GM23338 (cell line): ENCODE measurements at regions not wholly inside any gene's neighbourhood (a gene's known extent, or its start where the extent isn't known, plus 50 kb on each side); places are given as distances from the start of the nearest gene placed in this dataset.

Experiments
- ATAC-seq: fragments of 200-7000 bp; cut with Tn5 transposase; 3 replicates; pipeline ENCODE4 v1.9.1; 2020
- DNase-seq: peaks from one replicate; pipeline ENCODE4 v3.0.0-alpha.2; 2015; ENCODE audit warnings: low spot score
- H2AFZ ChIP-seq: fragments of 200-600 bp; sonication (generic); 2 replicates; pipeline ENCODE4 v1.8.0; 2016; ENCODE audit warnings: antibody characterized with exemption, mild to moderate bottlenecking, moderate library complexity
- H3F3A ChIP-seq: fragments of 200-600 bp; sonication (generic); replicated peaks from 2 replicates; pipeline ENCODE4 v1.8.0; 2017; ENCODE audit warnings: antibody characterized with exemption, mixed run types, low read depth
- H3K27ac ChIP-seq: fragments of 200-600 bp; sonication (generic); 2 replicates; pipeline ENCODE4 v1.6.1; 2016; ENCODE audit warnings: low read depth
- H3K27me3 ChIP-seq: fragments of 200-600 bp; sonication (generic); 2 replicates; pipeline ENCODE4 v1.8.0; 2016; ENCODE audit warnings: mild to moderate bottlenecking, mixed run types, moderate library complexity; ENCODE audit not compliant: insufficient read depth
- H3K36me3 ChIP-seq: fragments of 200-600 bp; sonication (generic); 2 replicates; pipeline ENCODE4 v1.8.0; 2016; ENCODE audit warnings: mild to moderate bottlenecking; ENCODE audit not compliant: insufficient read depth
- H3K4me1 ChIP-seq: fragments of 200-600 bp; sonication (generic); 2 replicates; pipeline ENCODE4 v1.8.0; 2016; ENCODE audit warnings: mild to moderate bottlenecking, moderate library complexity; ENCODE audit not compliant: insufficient read depth
- H3K4me2 ChIP-seq: fragments of 200-600 bp; sonication (generic); 2 replicates; pipeline ENCODE4 v1.7.1; 2017; ENCODE audit warnings: mixed run types
- H3K4me3 ChIP-seq: fragments of 200-600 bp; sonication (generic); 2 replicates; pipeline ENCODE4 v1.6.1; 2016; ENCODE audit warnings: mixed run types
- H3K79me2 ChIP-seq: fragments of 200-600 bp; sonication (generic); replicated peaks from 2 replicates; pipeline ENCODE4 v1.8.0; 2017; ENCODE audit warnings: mild to moderate bottlenecking; ENCODE audit not compliant: insufficient read depth
- H3K9me2 ChIP-seq: fragments of 200-600 bp; sonication (generic); 2 replicates; pipeline ENCODE4 v1.8.0; 2017; ENCODE audit not compliant: insufficient read depth
- H4K20me1 ChIP-seq: fragments of 200-600 bp; sonication (generic); replicated peaks from 2 replicates; pipeline ENCODE4 v1.8.0; 2017; ENCODE audit warnings: mild to moderate bottlenecking; ENCODE audit not compliant: insufficient read depth
- H3K27ac Mint-ChIP-seq: 2 replicates; pipeline ENCODE4 v1.8.0; 2020; ENCODE audit warnings: inconsistent platforms, mild to moderate bottlenecking, moderate library complexity, mixed read lengths
- H3K27me3 Mint-ChIP-seq: 3 replicates; pipeline ENCODE4 v1.8.0; 2022; ENCODE audit warnings: low read depth, mild to moderate bottlenecking, moderate library complexity, mixed read lengths, inconsistent platforms; ENCODE audit not compliant: insufficient read depth, poor library complexity
- H3K36me3 Mint-ChIP-seq: 3 replicates; pipeline ENCODE4 v1.8.0; 2021; ENCODE audit warnings: low read depth, mild to moderate bottlenecking, inconsistent platforms, moderate library complexity, mixed read lengths
- H3K4me1 Mint-ChIP-seq: 3 replicates; pipeline ENCODE4 v1.8.0; 2020; ENCODE audit warnings: mild to moderate bottlenecking, inconsistent platforms, mixed read lengths
- H3K4me3 Mint-ChIP-seq: 3 replicates; pipeline ENCODE4 v1.8.0; 2021; ENCODE audit warnings: moderate library complexity, mild to moderate bottlenecking, inconsistent platforms, mixed read lengths
- H3K9me3 Mint-ChIP-seq: 3 replicates; pipeline ENCODE4 v1.8.0; 2020; ENCODE audit warnings: moderate library complexity, mild to moderate bottlenecking, inconsistent platforms, mixed read lengths
- CREB1 ChIP-seq: fragments of 250-450 bp; sonication (Bioruptor Pico); IDR thresholded peaks from 2 replicates; pipeline ENCODE4 v1.5.0; 2020; ENCODE audit warnings: low read depth, mild to moderate bottlenecking, moderate library complexity
- EZH2 ChIP-seq: fragments of 200-600 bp; sonication (generic); IDR thresholded peaks from one replicate; pipeline ENCODE4 v1.8.0; 2017; ENCODE audit warnings: antibody characterized with exemption, mild to moderate bottlenecking, low read depth; ENCODE audit not compliant: unreplicated experiment
- EZH2phosphoT487 ChIP-seq: fragments of 200-600 bp; sonication (generic); IDR thresholded peaks from one replicate; pipeline ENCODE4 v1.8.1; 2018; ENCODE audit warnings: antibody characterized with exemption; ENCODE audit not compliant: unreplicated experiment
- JUNB ChIP-seq: IDR thresholded peaks from one replicate; pipeline ENCODE4 v1.6.1; 2016; ENCODE audit warnings: antibody characterized with exemption; ENCODE audit not compliant: unreplicated experiment
- NANOG ChIP-seq: IDR thresholded peaks from 2 replicates; pipeline ENCODE4 v1.6.1; 2016; ENCODE audit warnings: antibody characterized with exemption, borderline replicate concordance
- POLR2AphosphoS5 ChIP-seq: IDR thresholded peaks from 2 replicates; pipeline ENCODE4 v1.6.1; 2016; ENCODE audit warnings: antibody characterized with exemption, low read depth
- REST ChIP-seq: IDR thresholded peaks from one replicate; pipeline ENCODE4 v1.6.1; 2018; ENCODE audit warnings: antibody characterized with exemption; ENCODE audit not compliant: unreplicated experiment
- STAT1 ChIP-seq: IDR thresholded peaks from one replicate; pipeline ENCODE4 v1.6.1; 2016; ENCODE audit warnings: antibody characterized with exemption; ENCODE audit not compliant: unreplicated experiment
- ZNF114 ChIP-seq: fragments of 250-450 bp; sonication (Bioruptor Pico); IDR thresholded peaks from 2 replicates; pipeline ENCODE4 v1.5.0; 2020; ENCODE audit warnings: mild to moderate bottlenecking, moderate library complexity
- ZNF331 ChIP-seq: fragments of 250-450 bp; sonication (Bioruptor Pico); IDR thresholded peaks from 2 replicates; pipeline ENCODE4 v1.5.0; 2020; ENCODE audit warnings: low read depth, mild to moderate bottlenecking, moderate library complexity
- TF ChIP-seq, protein P1 (sequence below), 2 experiments: fragments of 200-600 bp in 1 of 2; sonication (generic) in 1 of 2; conservative IDR thresholded peaks; 2 replicates each; pipeline versions ENCODE4 v1.5.1 to v1.6.1; 2016 to 2017; ENCODE audit warnings: antibody characterized with exemption in 2 of 2, low read depth in 2 of 2, mild to moderate bottlenecking in 2 of 2, moderate library complexity in 1 of 2
- TF ChIP-seq, protein P2 (sequence below): fragments of 250-450 bp; sonication (Bioruptor Pico); IDR thresholded peaks from 2 replicates; pipeline ENCODE4 v1.5.0; 2020; ENCODE audit warnings: mild to moderate bottlenecking, moderate library complexity
- TF ChIP-seq, protein P3 (sequence below): IDR thresholded peaks from 2 replicates; pipeline ENCODE4 v1.6.1; 2016; ENCODE audit warnings: antibody characterized with exemption

- Histone ChIP-seq H3K79me2 (no peaks in the 10 kb centered on the region), H3K36me3 (no peaks in the 10 kb centered on the region), H2AFZ (no peak overlapping the region), H3K4me2 (no peak overlapping the region), H3K4me1 (peaks cover 31% of the 10 kb centered on the region), H3K27ac (no peak overlapping the region), H3K4me3 (no peak overlapping the region), H4K20me1 (no peaks in the 10 kb centered on the region), H3K9me2 (no peaks in the 10 kb centered on the region), H3F3A (no peaks in the 10 kb centered on the region), H3K27me3 (no peaks in the 10 kb centered on the region)
- ATAC-seq (no peak), DNase-seq (no peak)
- Mint-ChIP-seq H3K4me3 (no peak overlapping the region), H3K9me3 (no peaks in the 10 kb centered on the region), H3K27me3 (no peaks in the 10 kb centered on the region), H3K36me3 (no peaks in the 10 kb centered on the region), H3K27ac (no peak overlapping the region), H3K4me1 (peaks cover 16% of the 10 kb centered on the region; the same call in 2 of the 3 replicates)
- no peak for TF ChIP-seq ZNF114
- TF ChIP-seq, protein P1, sequence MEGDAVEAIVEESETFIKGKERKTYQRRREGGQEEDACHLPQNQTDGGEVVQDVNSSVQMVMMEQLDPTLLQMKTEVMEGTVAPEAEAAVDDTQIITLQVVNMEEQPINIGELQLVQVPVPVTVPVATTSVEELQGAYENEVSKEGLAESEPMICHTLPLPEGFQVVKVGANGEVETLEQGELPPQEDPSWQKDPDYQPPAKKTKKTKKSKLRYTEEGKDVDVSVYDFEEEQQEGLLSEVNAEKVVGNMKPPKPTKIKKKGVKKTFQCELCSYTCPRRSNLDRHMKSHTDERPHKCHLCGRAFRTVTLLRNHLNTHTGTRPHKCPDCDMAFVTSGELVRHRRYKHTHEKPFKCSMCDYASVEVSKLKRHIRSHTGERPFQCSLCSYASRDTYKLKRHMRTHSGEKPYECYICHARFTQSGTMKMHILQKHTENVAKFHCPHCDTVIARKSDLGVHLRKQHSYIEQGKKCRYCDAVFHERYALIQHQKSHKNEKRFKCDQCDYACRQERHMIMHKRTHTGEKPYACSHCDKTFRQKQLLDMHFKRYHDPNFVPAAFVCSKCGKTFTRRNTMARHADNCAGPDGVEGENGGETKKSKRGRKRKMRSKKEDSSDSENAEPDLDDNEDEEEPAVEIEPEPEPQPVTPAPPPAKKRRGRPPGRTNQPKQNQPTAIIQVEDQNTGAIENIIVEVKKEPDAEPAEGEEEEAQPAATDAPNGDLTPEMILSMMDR (conservative IDR thresholded peaks at IDR 0.05; ENCODE audit: low read depth in 2 of 2), result no peak
- no peak for TF ChIP-seq EZH2phosphoT487
- no peak for TF ChIP-seq EZH2
- no peak for TF ChIP-seq STAT1
- no peak for TF ChIP-seq POLR2AphosphoS5
- TF ChIP-seq NANOG, result no peak
- TF ChIP-seq CREB1 (CRISPR knock-in tag), result no peak
- TF ChIP-seq, protein P2, sequence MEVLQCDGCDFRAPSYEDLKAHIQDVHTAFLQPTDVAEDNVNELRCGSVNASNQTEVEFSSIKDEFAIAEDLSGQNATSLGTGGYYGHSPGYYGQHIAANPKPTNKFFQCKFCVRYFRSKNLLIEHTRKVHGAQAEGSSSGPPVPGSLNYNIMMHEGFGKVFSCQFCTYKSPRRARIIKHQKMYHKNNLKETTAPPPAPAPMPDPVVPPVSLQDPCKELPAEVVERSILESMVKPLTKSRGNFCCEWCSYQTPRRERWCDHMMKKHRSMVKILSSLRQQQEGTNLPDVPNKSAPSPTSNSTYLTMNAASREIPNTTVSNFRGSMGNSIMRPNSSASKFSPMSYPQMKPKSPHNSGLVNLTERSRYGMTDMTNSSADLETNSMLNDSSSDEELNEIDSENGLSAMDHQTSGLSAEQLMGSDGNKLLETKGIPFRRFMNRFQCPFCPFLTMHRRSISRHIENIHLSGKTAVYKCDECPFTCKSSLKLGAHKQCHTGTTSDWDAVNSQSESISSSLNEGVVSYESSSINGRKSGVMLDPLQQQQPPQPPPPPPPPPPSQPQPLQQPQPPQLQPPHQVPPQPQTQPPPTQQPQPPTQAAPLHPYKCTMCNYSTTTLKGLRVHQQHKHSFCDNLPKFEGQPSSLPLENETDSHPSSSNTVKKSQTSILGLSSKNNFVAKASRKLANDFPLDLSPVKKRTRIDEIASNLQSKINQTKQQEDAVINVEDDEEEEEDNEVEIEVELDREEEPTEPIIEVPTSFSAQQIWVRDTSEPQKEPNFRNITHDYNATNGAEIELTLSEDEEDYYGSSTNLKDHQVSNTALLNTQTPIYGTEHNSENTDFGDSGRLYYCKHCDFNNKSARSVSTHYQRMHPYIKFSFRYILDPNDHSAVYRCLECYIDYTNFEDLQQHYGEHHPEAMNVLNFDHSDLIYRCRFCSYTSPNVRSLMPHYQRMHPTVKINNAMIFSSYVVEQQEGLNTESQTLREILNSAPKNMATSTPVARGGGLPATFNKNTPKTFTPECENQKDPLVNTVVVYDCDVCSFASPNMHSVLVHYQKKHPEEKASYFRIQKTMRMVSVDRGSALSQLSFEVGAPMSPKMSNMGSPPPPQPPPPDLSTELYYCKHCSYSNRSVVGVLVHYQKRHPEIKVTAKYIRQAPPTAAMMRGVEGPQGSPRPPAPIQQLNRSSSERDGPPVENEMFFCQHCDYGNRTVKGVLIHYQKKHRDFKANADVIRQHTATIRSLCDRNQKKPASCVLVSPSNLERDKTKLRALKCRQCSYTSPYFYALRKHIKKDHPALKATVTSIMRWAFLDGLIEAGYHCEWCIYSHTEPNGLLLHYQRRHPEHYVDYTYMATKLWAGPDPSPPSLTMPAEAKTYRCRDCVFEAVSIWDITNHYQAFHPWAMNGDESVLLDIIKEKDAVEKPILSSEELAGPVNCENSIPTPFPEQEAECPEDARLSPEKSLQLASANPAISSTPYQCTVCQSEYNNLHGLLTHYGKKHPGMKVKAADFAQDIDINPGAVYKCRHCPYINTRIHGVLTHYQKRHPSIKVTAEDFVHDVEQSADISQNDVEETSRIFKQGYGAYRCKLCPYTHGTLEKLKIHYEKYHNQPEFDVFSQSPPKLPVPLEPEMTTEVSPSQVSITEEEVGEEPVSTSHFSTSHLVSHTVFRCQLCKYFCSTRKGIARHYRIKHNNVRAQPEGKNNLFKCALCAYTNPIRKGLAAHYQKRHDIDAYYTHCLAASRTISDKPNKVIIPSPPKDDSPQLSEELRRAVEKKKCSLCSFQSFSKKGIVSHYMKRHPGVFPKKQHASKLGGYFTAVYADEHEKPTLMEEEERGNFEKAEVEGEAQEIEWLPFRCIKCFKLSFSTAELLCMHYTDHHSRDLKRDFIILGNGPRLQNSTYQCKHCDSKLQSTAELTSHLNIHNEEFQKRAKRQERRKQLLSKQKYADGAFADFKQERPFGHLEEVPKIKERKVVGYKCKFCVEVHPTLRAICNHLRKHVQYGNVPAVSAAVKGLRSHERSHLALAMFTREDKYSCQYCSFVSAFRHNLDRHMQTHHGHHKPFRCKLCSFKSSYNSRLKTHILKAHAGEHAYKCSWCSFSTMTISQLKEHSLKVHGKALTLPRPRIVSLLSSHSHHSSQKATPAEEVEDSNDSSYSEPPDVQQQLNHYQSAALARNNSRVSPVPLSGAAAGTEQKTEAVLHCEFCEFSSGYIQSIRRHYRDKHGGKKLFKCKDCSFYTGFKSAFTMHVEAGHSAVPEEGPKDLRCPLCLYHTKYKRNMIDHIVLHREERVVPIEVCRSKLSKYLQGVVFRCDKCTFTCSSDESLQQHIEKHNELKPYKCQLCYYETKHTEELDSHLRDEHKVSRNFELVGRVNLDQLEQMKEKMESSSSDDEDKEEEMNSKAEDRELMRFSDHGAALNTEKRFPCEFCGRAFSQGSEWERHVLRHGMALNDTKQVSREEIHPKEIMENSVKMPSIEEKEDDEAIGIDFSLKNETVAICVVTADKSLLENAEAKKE (CRISPR knock-in tag), result no peak
- TF ChIP-seq, protein P3, sequence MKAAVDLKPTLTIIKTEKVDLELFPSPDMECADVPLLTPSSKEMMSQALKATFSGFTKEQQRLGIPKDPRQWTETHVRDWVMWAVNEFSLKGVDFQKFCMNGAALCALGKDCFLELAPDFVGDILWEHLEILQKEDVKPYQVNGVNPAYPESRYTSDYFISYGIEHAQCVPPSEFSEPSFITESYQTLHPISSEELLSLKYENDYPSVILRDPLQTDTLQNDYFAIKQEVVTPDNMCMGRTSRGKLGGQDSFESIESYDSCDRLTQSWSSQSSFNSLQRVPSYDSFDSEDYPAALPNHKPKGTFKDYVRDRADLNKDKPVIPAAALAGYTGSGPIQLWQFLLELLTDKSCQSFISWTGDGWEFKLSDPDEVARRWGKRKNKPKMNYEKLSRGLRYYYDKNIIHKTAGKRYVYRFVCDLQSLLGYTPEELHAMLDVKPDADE, result no peak
- no peak for TF ChIP-seq REST
- TF ChIP-seq ZNF331, result no peak
- TF ChIP-seq JUNB, result no peak
Measured at GRCh38 chr5:61738446-61738845, 406.4 kb downstream of the ZSWIM6 start.
